ENCODE measurements at regions not wholly inside any gene's neighbourhood (a gene's known extent, or its start where the extent isn't known, plus 50 kb on each side); places are given as distances from the start of the nearest gene placed in this dataset.

DNA sequence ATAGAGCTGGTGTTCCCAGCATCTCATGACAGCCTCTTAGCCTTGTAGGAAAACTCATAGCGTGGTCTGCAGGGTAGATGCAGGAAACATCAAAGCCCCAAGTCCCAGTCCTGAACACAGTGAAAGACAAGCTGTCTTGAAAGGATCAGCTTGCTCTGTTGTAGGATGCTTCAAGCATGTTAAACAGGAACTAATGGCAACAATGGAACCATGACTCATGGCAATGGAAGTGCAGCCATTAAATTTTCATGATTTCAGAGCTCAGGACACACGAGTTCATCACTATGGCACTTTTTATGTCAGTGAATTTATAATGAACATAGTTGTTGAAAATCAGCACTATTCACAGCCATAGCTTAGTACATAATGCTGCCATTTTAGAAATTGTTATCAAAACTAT, 367.7 kb downstream of the KIF16B start:
- Histone ChIP-seq H3K27me3 (ENCODE audit: control insufficient read depth, insufficient read depth, low read length) (no peaks in the 10 kb centered on the region), H3K4me3 (ENCODE audit: low read depth, low read length) (no peak overlapping the region), H3K36me3 (ENCODE audit: control insufficient read depth, insufficient read depth, low read length) (no peaks in the 10 kb centered on the region)
- ChIA-PET CTCF (interaction anchor here (0.5 kb wide), 1 partner anchor 27 kb away, joined by 3 read pairs; no protein-coding TSS in a partner anchor), POLR2A (interaction anchor here (0.5 kb wide), 1 partner anchor 1364 kb away, joined by 4 read pairs; the partner anchor contains the start of gene DSTN)
- no peak for TF ChIP-seq CTCF (IDR thresholded peaks at IDR 0.05; ENCODE audit: insufficient read depth, low read depth, low read length)
- DNase-seq (ENCODE audit: low read depth), result no peak

DNA sequence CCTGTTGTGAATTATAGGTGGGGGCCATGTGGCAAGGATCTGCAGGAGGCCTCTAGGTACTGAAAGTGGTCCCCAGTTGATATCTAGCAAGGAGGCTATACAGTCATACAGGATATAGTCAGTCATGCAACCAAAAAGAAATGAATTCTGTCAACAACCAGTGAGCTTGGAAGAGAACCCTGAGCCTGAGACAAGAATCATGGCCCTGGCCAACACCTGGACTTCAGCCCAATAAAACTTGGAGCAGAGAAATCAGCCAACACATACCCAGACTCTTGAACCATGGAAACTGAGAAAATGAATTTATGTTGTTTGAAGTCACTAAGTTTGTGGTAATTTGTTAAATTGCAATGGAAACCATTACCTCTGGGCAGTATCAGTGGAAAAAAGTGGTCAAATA, 370.2 kb downstream of the KIF16B start:
- Histone ChIP-seq H3K36me3 (ENCODE audit: control insufficient read depth, insufficient read depth, low read length) (no peaks in the 10 kb centered on the region), H3K4me3 (ENCODE audit: low read depth, low read length) (no peak overlapping the region), H3K27me3 (ENCODE audit: control insufficient read depth, insufficient read depth, low read length) (no peaks in the 10 kb centered on the region)
- ChIA-PET CTCF (no interaction called here), POLR2A (no interaction called here)
- DNase-seq (ENCODE audit: low read depth), result no peak
- no peak for TF ChIP-seq CTCF (IDR thresholded peaks at IDR 0.05; ENCODE audit: insufficient read depth, low read depth, low read length)

DNA sequence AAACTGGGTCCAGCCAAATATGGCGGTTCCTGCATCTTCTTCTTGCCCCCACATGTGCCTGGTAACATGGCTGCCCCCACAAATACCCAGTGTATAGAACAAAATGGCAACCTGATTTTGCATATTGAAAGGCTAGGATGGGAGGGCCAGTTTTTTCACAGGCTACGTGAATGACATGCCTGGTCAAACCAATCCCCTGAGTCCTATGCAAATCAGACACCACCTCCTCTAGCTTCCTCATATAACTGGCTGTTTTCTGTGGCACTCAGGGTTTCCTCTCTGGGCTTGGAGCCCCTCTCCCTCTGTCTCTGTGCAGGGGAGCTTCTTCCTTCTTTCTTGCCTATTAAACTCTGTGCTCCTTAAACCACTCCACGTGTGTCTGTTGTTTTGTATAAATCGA, 372.1 kb downstream of the KIF16B start:
- no peak for DNase-seq (ENCODE audit: low read depth)
- Histone ChIP-seq H3K27me3 (ENCODE audit: control insufficient read depth, insufficient read depth, low read length) (no peaks in the 10 kb centered on the region), H3K36me3 (ENCODE audit: control insufficient read depth, insufficient read depth, low read length) (no peaks in the 10 kb centered on the region), H3K4me3 (ENCODE audit: low read depth, low read length) (no peak overlapping the region)
- ChIA-PET POLR2A (no interaction called here), CTCF (no interaction called here)
- TF ChIP-seq CTCF (IDR thresholded peaks at IDR 0.05; ENCODE audit: insufficient read depth, low read depth, low read length), result no peak

GRCh38 chr20:16197696-16198095, 375.6 kb downstream of the KIF16B start:
- ChIA-PET CTCF (no interaction called here), POLR2A (no interaction called here)
- Histone ChIP-seq H3K4me3 (ENCODE audit: low read depth, low read length) (no peak overlapping the region), H3K36me3 (ENCODE audit: control insufficient read depth, insufficient read depth, low read length) (no peaks in the 10 kb centered on the region), H3K27me3 (ENCODE audit: control insufficient read depth, insufficient read depth, low read length) (no peaks in the 10 kb centered on the region)
- no peak for DNase-seq (ENCODE audit: low read depth)
- TF ChIP-seq CTCF (IDR thresholded peaks at IDR 0.05; ENCODE audit: insufficient read depth, low read depth, low read length), result no peak

DNA sequence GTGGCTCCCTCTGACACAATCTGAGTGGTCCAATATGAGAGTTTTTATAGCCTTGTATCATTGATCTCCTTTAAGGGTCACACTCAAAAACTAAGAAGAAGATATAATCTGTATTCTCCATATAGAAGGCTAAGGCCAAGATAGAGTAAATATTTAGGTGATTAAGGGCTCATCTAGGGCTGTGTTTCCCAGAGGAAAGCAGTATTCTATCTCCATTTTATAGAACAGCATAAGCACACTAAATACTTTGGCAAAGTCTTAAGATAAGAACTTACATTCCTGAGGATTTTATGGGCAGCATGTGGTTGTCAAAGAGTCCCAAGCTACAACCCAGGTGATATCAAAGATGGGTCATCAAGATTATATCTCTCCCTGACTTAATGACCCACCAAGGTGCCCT, 377.6 kb downstream of the KIF16B start:
- Histone ChIP-seq H3K27me3 (ENCODE audit: control insufficient read depth, insufficient read depth, low read length) (no peaks in the 10 kb centered on the region), H3K4me3 (ENCODE audit: low read depth, low read length) (no peak overlapping the region), H3K36me3 (ENCODE audit: control insufficient read depth, insufficient read depth, low read length) (no peaks in the 10 kb centered on the region)
- ChIA-PET CTCF (interaction anchor here (0.7 kb wide), 1 partner anchor 44 kb away, joined by 3 read pairs; no protein-coding TSS in a partner anchor), POLR2A (no interaction called here)
- TF ChIP-seq CTCF (IDR thresholded peaks at IDR 0.05; ENCODE audit: insufficient read depth, low read depth, low read length), result no peak
- DNase-seq (ENCODE audit: low read depth), result no peak
